GM12878 (cell line): ENCODE measurements at regions not wholly inside any gene's neighbourhood (a gene's known extent, or its start where the extent isn't known, plus 50 kb on each side); places are given as distances from the start of the nearest gene placed in this dataset.

Experiments
- CHD1 ChIP-seq: IDR thresholded peaks from 2 replicates; pipeline ENCODE4 v1.6.1; 2012; ENCODE audit warnings: low read depth, low read length, improper control_type of control experiment
- DPF2 ChIP-seq: fragments of 450-650 bp; IDR thresholded peaks from 2 replicates; pipeline ENCODE4 v1.6.1; 2017; ENCODE audit warnings: mild to moderate bottlenecking
- EP300 ChIP-seq, 2 experiments: fragments of 150-350 bp in 1 of 2; IDR thresholded peaks; 2 replicates each; pipeline ENCODE4 v1.6.1; 2011 to 2012; ENCODE audit warnings: low read depth in 2 of 2, low read length in 2 of 2, borderline replicate concordance in 1 of 2, improper control_type of control experiment in 1 of 2, inconsistent platforms in 1 of 2; ENCODE audit not compliant: control insufficient read depth in 1 of 2
- EZH2 ChIP-seq: IDR thresholded peaks from 2 replicates; pipeline ENCODE4 v1.6.1; 2012; ENCODE audit warnings: low read depth, mild to moderate bottlenecking, control low read depth, inconsistent platforms, low read length, borderline replicate concordance; ENCODE audit not compliant: control insufficient read depth
- FOXK2 ChIP-seq: fragments of 450-650 bp; IDR thresholded peaks from 2 replicates; pipeline ENCODE4 v1.6.1; 2017; ENCODE audit warnings: mild to moderate bottlenecking, moderate library complexity
- RUNX3 ChIP-seq: IDR thresholded peaks from 2 replicates; pipeline ENCODE4 v1.6.1; 2012; ENCODE audit warnings: low read length, inconsistent platforms
- TF ChIP-seq, protein P1 (sequence below): fragments of 450-650 bp; formaldehyde crosslinking; IDR thresholded peaks from 2 replicates; pipeline ENCODE4 v1.4.0; 2020; ENCODE audit warnings: mild to moderate bottlenecking, moderate library complexity
- TF ChIP-seq, protein P2 (sequence below): fragments of 450-650 bp; IDR thresholded peaks from 2 replicates; pipeline ENCODE4 v1.6.1; 2018; ENCODE audit warnings: borderline replicate concordance, mild to moderate bottlenecking; ENCODE audit not compliant: partially characterized antibody
- TF ChIP-seq, protein P3 (sequence below): IDR thresholded peaks from 2 replicates; pipeline ENCODE4 v1.6.1; 2012; ENCODE audit warnings: low read depth, low read length, improper control_type of control experiment
- TF ChIP-seq, protein P4 (sequence below): fragments of 450-650 bp; IDR thresholded peaks from 2 replicates; pipeline ENCODE4 v1.6.1; 2016; ENCODE audit warnings: mild to moderate bottlenecking
- TF ChIP-seq, protein P5 (sequence below), 3 experiments: IDR thresholded peaks in 2 of 3; conservative IDR thresholded peaks in 1 of 3; 2 replicates each; pipeline ENCODE4 v1.5.1; 2011; ENCODE audit warnings: low read depth in 3 of 3, low read length in 3 of 3, mild to moderate bottlenecking in 3 of 3, control low read depth in 2 of 3, moderate library complexity in 2 of 3, inconsistent platforms in 1 of 3, mixed read lengths in 1 of 3; ENCODE audit not compliant: control insufficient read depth in 2 of 3, insufficient read depth in 1 of 3; ENCODE audit errors: extremely low read depth in 1 of 3

DNA sequence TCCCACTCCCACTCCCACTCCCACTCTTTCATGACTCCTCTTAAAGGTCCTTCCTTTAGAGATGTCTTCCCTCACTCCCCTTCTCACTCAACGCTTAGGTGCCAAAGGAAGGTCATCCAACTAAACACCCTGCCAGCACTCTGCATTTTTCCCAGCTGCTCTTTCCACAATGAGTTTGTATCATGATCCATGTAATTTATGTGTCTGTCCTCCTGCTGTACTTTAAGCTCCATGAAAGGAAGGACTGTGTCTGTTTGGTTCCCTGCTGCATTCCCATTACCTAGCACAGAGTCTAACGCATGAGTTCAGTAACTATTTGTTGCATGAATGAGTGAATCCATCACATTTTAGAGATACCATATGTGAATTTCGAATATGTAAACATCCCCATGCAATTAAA lies 252.7 kb downstream of the KIF20B start:
- TF ChIP-seq, protein P1, sequence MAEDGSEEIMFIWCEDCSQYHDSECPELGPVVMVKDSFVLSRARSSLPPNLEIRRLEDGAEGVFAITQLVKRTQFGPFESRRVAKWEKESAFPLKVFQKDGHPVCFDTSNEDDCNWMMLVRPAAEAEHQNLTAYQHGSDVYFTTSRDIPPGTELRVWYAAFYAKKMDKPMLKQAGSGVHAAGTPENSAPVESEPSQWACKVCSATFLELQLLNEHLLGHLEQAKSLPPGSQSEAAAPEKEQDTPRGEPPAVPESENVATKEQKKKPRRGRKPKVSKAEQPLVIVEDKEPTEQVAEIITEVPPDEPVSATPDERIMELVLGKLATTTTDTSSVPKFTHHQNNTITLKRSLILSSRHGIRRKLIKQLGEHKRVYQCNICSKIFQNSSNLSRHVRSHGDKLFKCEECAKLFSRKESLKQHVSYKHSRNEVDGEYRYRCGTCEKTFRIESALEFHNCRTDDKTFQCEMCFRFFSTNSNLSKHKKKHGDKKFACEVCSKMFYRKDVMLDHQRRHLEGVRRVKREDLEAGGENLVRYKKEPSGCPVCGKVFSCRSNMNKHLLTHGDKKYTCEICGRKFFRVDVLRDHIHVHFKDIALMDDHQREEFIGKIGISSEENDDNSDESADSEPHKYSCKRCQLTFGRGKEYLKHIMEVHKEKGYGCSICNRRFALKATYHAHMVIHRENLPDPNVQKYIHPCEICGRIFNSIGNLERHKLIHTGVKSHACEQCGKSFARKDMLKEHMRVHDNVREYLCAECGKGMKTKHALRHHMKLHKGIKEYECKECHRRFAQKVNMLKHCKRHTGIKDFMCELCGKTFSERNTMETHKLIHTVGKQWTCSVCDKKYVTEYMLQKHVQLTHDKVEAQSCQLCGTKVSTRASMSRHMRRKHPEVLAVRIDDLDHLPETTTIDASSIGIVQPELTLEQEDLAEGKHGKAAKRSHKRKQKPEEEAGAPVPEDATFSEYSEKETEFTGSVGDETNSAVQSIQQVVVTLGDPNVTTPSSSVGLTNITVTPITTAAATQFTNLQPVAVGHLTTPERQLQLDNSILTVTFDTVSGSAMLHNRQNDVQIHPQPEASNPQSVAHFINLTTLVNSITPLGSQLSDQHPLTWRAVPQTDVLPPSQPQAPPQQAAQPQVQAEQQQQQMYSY (CRISPR knock-in tag): no peak
- TF ChIP-seq, protein P2, sequence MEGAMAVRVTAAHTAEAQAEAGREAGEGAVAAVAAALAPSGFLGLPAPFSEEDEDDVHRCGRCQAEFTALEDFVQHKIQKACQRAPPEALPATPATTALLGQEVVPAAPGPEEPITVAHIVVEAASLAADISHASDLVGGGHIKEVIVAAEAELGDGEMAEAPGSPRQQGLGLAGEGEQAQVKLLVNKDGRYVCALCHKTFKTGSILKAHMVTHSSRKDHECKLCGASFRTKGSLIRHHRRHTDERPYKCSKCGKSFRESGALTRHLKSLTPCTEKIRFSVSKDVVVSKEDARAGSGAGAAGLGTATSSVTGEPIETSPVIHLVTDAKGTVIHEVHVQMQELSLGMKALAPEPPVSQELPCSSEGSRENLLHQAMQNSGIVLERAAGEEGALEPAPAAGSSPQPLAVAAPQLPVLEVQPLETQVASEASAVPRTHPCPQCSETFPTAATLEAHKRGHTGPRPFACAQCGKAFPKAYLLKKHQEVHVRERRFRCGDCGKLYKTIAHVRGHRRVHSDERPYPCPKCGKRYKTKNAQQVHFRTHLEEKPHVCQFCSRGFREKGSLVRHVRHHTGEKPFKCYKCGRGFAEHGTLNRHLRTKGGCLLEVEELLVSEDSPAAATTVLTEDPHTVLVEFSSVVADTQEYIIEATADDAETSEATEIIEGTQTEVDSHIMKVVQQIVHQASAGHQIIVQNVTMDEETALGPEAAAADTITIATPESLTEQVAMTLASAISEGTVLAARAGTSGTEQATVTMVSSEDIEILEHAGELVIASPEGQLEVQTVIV: no peak
- TF ChIP-seq RUNX3 (no peak), EP300 (IDR thresholded peaks at IDR 0.05; ENCODE audit: borderline replicate concordance in 1 of 2, control insufficient read depth in 1 of 2, low read depth in 2 of 2, low read length in 2 of 2) (no peak), DPF2 (no peak), EZH2 (no peak), FOXK2 (no peak), CHD1 (no peak)
- TF ChIP-seq, protein P3, sequence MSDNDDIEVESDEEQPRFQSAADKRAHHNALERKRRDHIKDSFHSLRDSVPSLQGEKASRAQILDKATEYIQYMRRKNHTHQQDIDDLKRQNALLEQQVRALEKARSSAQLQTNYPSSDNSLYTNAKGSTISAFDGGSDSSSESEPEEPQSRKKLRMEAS: no peak
- TF ChIP-seq, protein P4, sequence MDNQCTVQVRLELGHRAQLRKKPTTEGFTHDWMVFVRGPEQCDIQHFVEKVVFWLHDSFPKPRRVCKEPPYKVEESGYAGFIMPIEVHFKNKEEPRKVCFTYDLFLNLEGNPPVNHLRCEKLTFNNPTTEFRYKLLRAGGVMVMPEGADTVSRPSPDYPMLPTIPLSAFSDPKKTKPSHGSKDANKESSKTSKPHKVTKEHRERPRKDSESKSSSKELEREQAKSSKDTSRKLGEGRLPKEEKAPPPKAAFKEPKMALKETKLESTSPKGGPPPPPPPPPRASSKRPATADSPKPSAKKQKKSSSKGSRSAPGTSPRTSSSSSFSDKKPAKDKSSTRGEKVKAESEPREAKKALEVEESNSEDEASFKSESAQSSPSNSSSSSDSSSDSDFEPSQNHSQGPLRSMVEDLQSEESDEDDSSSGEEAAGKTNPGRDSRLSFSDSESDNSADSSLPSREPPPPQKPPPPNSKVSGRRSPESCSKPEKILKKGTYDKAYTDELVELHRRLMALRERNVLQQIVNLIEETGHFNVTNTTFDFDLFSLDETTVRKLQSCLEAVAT: no peak
- TF ChIP-seq, protein P5, sequence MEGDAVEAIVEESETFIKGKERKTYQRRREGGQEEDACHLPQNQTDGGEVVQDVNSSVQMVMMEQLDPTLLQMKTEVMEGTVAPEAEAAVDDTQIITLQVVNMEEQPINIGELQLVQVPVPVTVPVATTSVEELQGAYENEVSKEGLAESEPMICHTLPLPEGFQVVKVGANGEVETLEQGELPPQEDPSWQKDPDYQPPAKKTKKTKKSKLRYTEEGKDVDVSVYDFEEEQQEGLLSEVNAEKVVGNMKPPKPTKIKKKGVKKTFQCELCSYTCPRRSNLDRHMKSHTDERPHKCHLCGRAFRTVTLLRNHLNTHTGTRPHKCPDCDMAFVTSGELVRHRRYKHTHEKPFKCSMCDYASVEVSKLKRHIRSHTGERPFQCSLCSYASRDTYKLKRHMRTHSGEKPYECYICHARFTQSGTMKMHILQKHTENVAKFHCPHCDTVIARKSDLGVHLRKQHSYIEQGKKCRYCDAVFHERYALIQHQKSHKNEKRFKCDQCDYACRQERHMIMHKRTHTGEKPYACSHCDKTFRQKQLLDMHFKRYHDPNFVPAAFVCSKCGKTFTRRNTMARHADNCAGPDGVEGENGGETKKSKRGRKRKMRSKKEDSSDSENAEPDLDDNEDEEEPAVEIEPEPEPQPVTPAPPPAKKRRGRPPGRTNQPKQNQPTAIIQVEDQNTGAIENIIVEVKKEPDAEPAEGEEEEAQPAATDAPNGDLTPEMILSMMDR (IDR thresholded peaks at IDR 0.05 in 2 of 3, conservative IDR thresholded peaks at IDR 0.05 in 1 of 3; ENCODE audit: control insufficient read depth in 2 of 3, extremely low read depth in 1 of 3, insufficient read depth in 1 of 3, low read depth in 3 of 3, low read length in 3 of 3): no peak
